Neural progenitor cell (in vitro differentiated cells): ENCODE measurements at regions not wholly inside any gene's neighbourhood (a gene's known extent, or its start where the extent isn't known, plus 50 kb on each side); places are given as distances from the start of the nearest gene placed in this dataset.

Experiments used
- DNase-seq: peaks from one replicate; pipeline ENCODE4 v3.0.0-alpha.2; 2016; ENCODE audit warnings: low spot score
- H2AFZ ChIP-seq: fragments of 200-600 bp; sonication (generic); replicated peaks from 2 replicates; pipeline ENCODE4 v1.6.1; 2016; ENCODE audit warnings: antibody characterized with exemption
- H3F3A ChIP-seq: fragments of 200-600 bp; sonication (generic); 2 replicates; pipeline ENCODE4 v1.6.1; 2016; ENCODE audit warnings: antibody characterized with exemption, low read depth
- H3K27ac ChIP-seq: fragments of 200-600 bp; sonication (generic); 2 replicates; pipeline ENCODE4 v1.5.1; 2016; ENCODE audit warnings: mild to moderate bottlenecking
- H3K27me3 ChIP-seq: fragments of 200-600 bp; sonication (generic); 2 replicates; pipeline ENCODE4 v1.6.1; 2016; ENCODE audit warnings: mild to moderate bottlenecking, moderate library complexity
- H3K36me3 ChIP-seq: fragments of 200-600 bp; sonication (generic); 2 replicates; pipeline ENCODE4 v1.5.1; 2016
- H3K4me1 ChIP-seq: fragments of 200-600 bp; sonication (generic); 2 replicates; pipeline ENCODE4 v1.6.1; 2016; ENCODE audit warnings: mixed run types
- H3K4me2 ChIP-seq: fragments of 200-600 bp; sonication (generic); 2 replicates; pipeline ENCODE4 v1.6.1; 2016
- H3K4me3 ChIP-seq: fragments of 200-600 bp; sonication (generic); 2 replicates; pipeline ENCODE4 v1.5.1; 2016
- H3K79me2 ChIP-seq: fragments of 200-600 bp; sonication (generic); 2 replicates; pipeline ENCODE4 v1.6.1; 2016; ENCODE audit warnings: low read depth
- H3K9ac ChIP-seq: fragments of 200-600 bp; sonication (generic); 2 replicates; pipeline ENCODE4 v1.6.1; 2016
- H3K9me3 ChIP-seq: fragments of 200-600 bp; sonication (generic); 2 replicates; pipeline ENCODE4 v1.5.1; 2016; ENCODE audit warnings: low read depth
- H4K20me1 ChIP-seq: fragments of 200-600 bp; sonication (generic); 2 replicates; pipeline ENCODE4 v1.6.1; 2016; ENCODE audit warnings: low read depth
- H3K27ac Mint-ChIP-seq: 3 replicates; pipeline ENCODE4 v1.8.0; 2021; ENCODE audit warnings: mixed read lengths
- H3K27me3 Mint-ChIP-seq: 2 replicates; pipeline ENCODE4 v1.8.0; 2022; ENCODE audit warnings: low read depth, mild to moderate bottlenecking, inconsistent platforms, moderate library complexity, mixed read lengths; ENCODE audit not compliant: insufficient read depth
- H3K36me3 Mint-ChIP-seq: 3 replicates; pipeline ENCODE4 v1.8.0; 2021; ENCODE audit warnings: mixed read lengths
- H3K4me1 Mint-ChIP-seq: 3 replicates; pipeline ENCODE4 v1.8.0; 2021; ENCODE audit warnings: mixed read lengths
- H3K4me3 Mint-ChIP-seq: 3 replicates; pipeline ENCODE4 v1.8.0; 2021; ENCODE audit warnings: mild to moderate bottlenecking, moderate library complexity, mixed read lengths
- H3K9me3 Mint-ChIP-seq: 3 replicates; pipeline ENCODE4 v1.8.0; 2020; ENCODE audit warnings: mixed read lengths
- CTCF ChIP-seq: fragments of 200-600 bp; sonication (generic); IDR thresholded peaks from 2 replicates; pipeline ENCODE4 v1.5.1; 2017; ENCODE audit warnings: antibody characterized with exemption, mild to moderate bottlenecking
- EZH2 ChIP-seq: fragments of 200-600 bp; sonication (generic); IDR thresholded peaks from 2 replicates; pipeline ENCODE4 v1.6.1; 2017; ENCODE audit warnings: antibody characterized with exemption, mild to moderate bottlenecking, moderate library complexity
- EZH2phosphoT487 ChIP-seq: fragments of 200-600 bp; sonication (generic); IDR thresholded peaks from 2 replicates; pipeline ENCODE4 v1.6.1; 2017; ENCODE audit warnings: antibody characterized with exemption

GRCh38 chr13:111022886-111023285, 92.2 kb upstream of the ARHGEF7 start:
- Mint-ChIP-seq H3K27me3 (no peaks in the 10 kb centered on the region), H3K4me1 (peaks cover 3% of the 10 kb centered on the region), H3K36me3 (no peaks in the 10 kb centered on the region), H3K4me3 (no peak overlapping the region), H3K9me3 (peaks cover 12% of the 10 kb centered on the region), H3K27ac (no peak overlapping the region)
- Histone ChIP-seq H3K9ac (no peak overlapping the region), H3F3A (no peaks in the 10 kb centered on the region), H3K4me1 (no peaks in the 10 kb centered on the region), H3K36me3 (no peaks in the 10 kb centered on the region), H3K79me2 (no peaks in the 10 kb centered on the region), H3K9me3 (peaks cover 10% of the 10 kb centered on the region), H3K27me3 (no peaks in the 10 kb centered on the region), H2AFZ (no peak overlapping the region), H3K4me2 (no peak overlapping the region), H3K27ac (no peak overlapping the region), H4K20me1 (no peaks in the 10 kb centered on the region), H3K4me3 (no peak overlapping the region)
- TF ChIP-seq EZH2phosphoT487 (no peak), CTCF (no peak), EZH2 (no peak)
- DNase-seq = no peak

- Histone ChIP-seq H3K27me3 (no peaks in the 10 kb centered on the region), H3F3A (no peaks in the 10 kb centered on the region), H3K4me3 (no peak overlapping the region), H3K9ac (no peak overlapping the region), H4K20me1 (no peaks in the 10 kb centered on the region), H3K4me2 (no peak overlapping the region), H3K4me1 (no peaks in the 10 kb centered on the region), H3K27ac (no peak overlapping the region), H3K79me2 (no peaks in the 10 kb centered on the region), H3K36me3 (no peaks in the 10 kb centered on the region), H2AFZ (no peak overlapping the region), H3K9me3 (peaks cover 10% of the 10 kb centered on the region)
- Mint-ChIP-seq H3K9me3 (peaks cover 12% of the 10 kb centered on the region), H3K4me3 (no peak overlapping the region), H3K4me1 (no peaks in the 10 kb centered on the region), H3K27ac (no peak overlapping the region), H3K36me3 (no peaks in the 10 kb centered on the region), H3K27me3 (no peaks in the 10 kb centered on the region)
- TF ChIP-seq EZH2phosphoT487 = no peak
- no peak for TF ChIP-seq CTCF
- TF ChIP-seq EZH2 = no peak
- no peak for DNase-seq
Observed at GRCh38 chr13:111022241-111022640, 92.9 kb upstream of the ARHGEF7 start.

GRCh38 chr13:111021270-111021669, 93.8 kb upstream of the ARHGEF7 start:
- Mint-ChIP-seq H3K36me3 (no peaks in the 10 kb centered on the region), H3K9me3 (peaks cover 12% of the 10 kb centered on the region), H3K27ac (no peak overlapping the region), H3K4me1 (no peaks in the 10 kb centered on the region), H3K4me3 (no peak overlapping the region), H3K27me3 (no peaks in the 10 kb centered on the region)
- no peak overlapping the region for H3K9ac ChIP-seq
- no peaks in the 10 kb centered on the region for H3K79me2 ChIP-seq
- H2AFZ ChIP-seq = no peak overlapping the region
- no peak overlapping the region for H3K4me2 ChIP-seq
- no peaks in the 10 kb centered on the region for H3K27me3 ChIP-seq
- no peaks in the 10 kb centered on the region for H4K20me1 ChIP-seq
- no peaks in the 10 kb centered on the region for H3K4me1 ChIP-seq
- no peak for DNase-seq
- H3K36me3 ChIP-seq = no peaks in the 10 kb centered on the region
- peaks cover 10% of the 10 kb centered on the region for H3K9me3 ChIP-seq
- no peaks in the 10 kb centered on the region for H3F3A ChIP-seq
- no peak for TF ChIP-seq EZH2
- no peak for TF ChIP-seq CTCF
- TF ChIP-seq EZH2phosphoT487 = no peak
- H3K27ac ChIP-seq = no peak overlapping the region
- no peak overlapping the region for H3K4me3 ChIP-seq

- no peak for TF ChIP-seq EZH2
- TF ChIP-seq EZH2phosphoT487 = no peak
- TF ChIP-seq CTCF = no peak
- H2AFZ ChIP-seq = no peak overlapping the region
- no peaks in the 10 kb centered on the region for H3K4me1 ChIP-seq
- no peak for DNase-seq
- Mint-ChIP-seq H3K36me3 (no peaks in the 10 kb centered on the region), H3K9me3 (peaks cover 12% of the 10 kb centered on the region), H3K4me3 (no peak overlapping the region), H3K4me1 (no peaks in the 10 kb centered on the region), H3K27ac (no peak overlapping the region), H3K27me3 (no peaks in the 10 kb centered on the region)
- no peaks in the 10 kb centered on the region for H3K79me2 ChIP-seq
- no peaks in the 10 kb centered on the region for H3F3A ChIP-seq
- peaks cover 10% of the 10 kb centered on the region for H3K9me3 ChIP-seq
- H4K20me1 ChIP-seq = no peaks in the 10 kb centered on the region
- H3K9ac ChIP-seq = no peak overlapping the region
- no peaks in the 10 kb centered on the region for H3K27me3 ChIP-seq
- no peak overlapping the region for H3K27ac ChIP-seq
- H3K4me3 ChIP-seq = no peak overlapping the region
- H3K36me3 ChIP-seq = no peaks in the 10 kb centered on the region
- H3K4me2 ChIP-seq = no peak overlapping the region
Observed at GRCh38 chr13:111020546-111020945, 94.6 kb upstream of the ARHGEF7 start.
